ENCODE measurements at regions not wholly inside any gene's neighbourhood (a gene's known extent, or its start where the extent isn't known, plus 50 kb on each side); places are given as distances from the start of the nearest gene placed in this dataset.

DNA sequence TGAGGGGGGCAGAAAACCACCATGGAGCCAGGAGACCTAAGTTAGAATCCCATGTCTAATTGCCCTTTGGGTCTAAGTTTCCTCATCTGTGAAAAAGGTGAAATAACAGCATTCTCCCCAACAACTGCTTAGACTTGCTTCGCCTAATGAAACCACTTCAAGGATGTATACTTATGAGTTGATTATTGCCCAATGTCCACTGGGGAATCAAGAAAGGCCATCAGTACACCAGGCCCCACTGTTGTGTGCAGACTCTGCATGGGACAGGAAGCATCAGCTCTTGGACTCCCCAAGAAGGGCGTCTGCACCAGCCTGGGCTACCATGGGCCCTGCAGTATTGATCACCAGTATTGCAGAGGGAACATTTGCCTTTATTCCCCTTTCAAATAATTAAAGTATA is 189.6 kb downstream of the MAFB start:
- no peak for DNase-seq (ENCODE audit: extremely low read depth, low read depth)
- TF ChIP-seq, protein P1, sequence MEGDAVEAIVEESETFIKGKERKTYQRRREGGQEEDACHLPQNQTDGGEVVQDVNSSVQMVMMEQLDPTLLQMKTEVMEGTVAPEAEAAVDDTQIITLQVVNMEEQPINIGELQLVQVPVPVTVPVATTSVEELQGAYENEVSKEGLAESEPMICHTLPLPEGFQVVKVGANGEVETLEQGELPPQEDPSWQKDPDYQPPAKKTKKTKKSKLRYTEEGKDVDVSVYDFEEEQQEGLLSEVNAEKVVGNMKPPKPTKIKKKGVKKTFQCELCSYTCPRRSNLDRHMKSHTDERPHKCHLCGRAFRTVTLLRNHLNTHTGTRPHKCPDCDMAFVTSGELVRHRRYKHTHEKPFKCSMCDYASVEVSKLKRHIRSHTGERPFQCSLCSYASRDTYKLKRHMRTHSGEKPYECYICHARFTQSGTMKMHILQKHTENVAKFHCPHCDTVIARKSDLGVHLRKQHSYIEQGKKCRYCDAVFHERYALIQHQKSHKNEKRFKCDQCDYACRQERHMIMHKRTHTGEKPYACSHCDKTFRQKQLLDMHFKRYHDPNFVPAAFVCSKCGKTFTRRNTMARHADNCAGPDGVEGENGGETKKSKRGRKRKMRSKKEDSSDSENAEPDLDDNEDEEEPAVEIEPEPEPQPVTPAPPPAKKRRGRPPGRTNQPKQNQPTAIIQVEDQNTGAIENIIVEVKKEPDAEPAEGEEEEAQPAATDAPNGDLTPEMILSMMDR (IDR thresholded peaks at IDR 0.05; ENCODE audit: low read depth, low read length) = no peak

- no peak for DNase-seq (ENCODE audit: extremely low read depth, low read depth)
- TF ChIP-seq, protein P1 (IDR thresholded peaks at IDR 0.05; ENCODE audit: low read depth, low read length) = no peak
Observed at GRCh38 chr20:40497899-40498691, 190.9 kb downstream of the MAFB start.

DNA sequence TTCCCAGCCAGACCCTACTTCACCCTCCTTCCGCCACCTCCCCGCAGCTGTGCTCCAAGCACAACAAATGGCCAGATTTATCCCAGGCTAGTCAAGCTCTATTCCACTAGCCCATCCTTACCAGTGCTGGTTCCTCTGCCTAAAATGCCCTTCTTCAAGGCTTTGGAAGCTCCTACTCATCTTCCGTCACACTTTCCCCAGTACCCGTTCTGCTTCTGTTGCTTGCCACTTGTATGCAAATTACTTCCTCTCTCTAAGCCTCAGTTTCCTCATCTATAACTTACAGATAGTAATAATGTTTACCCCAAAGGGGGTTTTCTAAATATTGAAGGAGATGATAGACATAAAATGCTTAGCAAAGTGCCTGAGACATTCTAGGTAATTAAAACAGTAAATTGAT is 193.1 kb downstream of the MAFB start:
- TF ChIP-seq, protein P1 (IDR thresholded peaks at IDR 0.05; ENCODE audit: low read depth, low read length) = no peak
- DNase-seq (ENCODE audit: extremely low read depth, low read depth) = no peak

- TF ChIP-seq, protein P1 (IDR thresholded peaks at IDR 0.05; ENCODE audit: low read depth, low read length) = no peak
- no peak for DNase-seq (ENCODE audit: extremely low read depth, low read depth)
Observed at GRCh38 chr20:40494248-40494647, 194.8 kb downstream of the MAFB start.

- DNase-seq (ENCODE audit: extremely low read depth, low read depth) = no peak
- TF ChIP-seq, protein P1 (IDR thresholded peaks at IDR 0.05; ENCODE audit: low read depth, low read length) = no peak
Observed at GRCh38 chr20:40493549-40493948, 195.5 kb downstream of the MAFB start.

DNA sequence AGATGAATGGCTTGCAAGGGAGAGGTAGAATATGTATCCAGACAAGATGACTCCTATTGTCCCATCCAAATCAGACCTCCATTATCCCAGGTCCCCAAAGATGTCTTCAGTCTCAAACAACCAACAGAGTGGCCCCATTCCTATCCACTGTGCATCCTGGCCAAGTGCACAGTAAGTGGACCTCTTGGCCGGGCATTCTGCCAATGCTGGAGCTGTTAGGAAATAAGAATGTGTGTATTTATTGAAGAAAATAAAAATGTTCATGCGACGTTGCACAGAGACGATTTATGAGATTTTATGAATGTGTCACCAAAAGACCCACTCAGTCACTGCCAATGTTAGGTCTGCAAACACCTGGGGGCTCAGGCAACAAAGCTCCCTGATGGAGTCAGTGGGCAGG is 196.0 kb downstream of the MAFB start:
- TF ChIP-seq, protein P1 (IDR thresholded peaks at IDR 0.05; ENCODE audit: low read depth, low read length) = no peak
- peak; percentile 48 for DNase-seq (ENCODE audit: extremely low read depth, low read depth)

- TF ChIP-seq, protein P1 (IDR thresholded peaks at IDR 0.05; ENCODE audit: low read depth, low read length) = no peak
- no peak for DNase-seq (ENCODE audit: extremely low read depth, low read depth)
Observed at GRCh38 chr20:40491009-40491590, 197.9 kb downstream of the MAFB start.
